Right atrium auricular region (tissue), 2 donors: ENCODE measurements at regions not wholly inside any gene's neighbourhood (a gene's known extent, or its start where the extent isn't known, plus 50 kb on each side); places are given as distances from the start of the nearest gene placed in this dataset.

Experiments
- DNase-seq: peaks from one replicate; pipeline ENCODE4 v3.0.0-alpha.2; 2019; ENCODE audit warnings: low spot score
- H3K27ac ChIP-seq, 2 donors: fragments of 200-600 bp; sonication (generic); 1 replicate in 1 of 2; 2 replicates in 1 of 2; pipeline ENCODE4 v1.5.1; 2016 to 2019
- H3K27me3 ChIP-seq, 2 donors: fragments of 200-600 bp; sonication (generic); one replicate each; pipeline versions ENCODE4 v1.5.1 to v1.6.0; 2017 to 2019
- H3K36me3 ChIP-seq: fragments of 200-600 bp; sonication (generic); one replicate; pipeline ENCODE4 v1.5.1; 2016
- H3K4me1 ChIP-seq, 2 donors: fragments of 200-600 bp; sonication (generic); one replicate each; pipeline versions ENCODE4 v1.5.1 to v1.6.0; 2017 to 2019
- H3K4me3 ChIP-seq, 2 donors: fragments of 200-600 bp; sonication (generic); 1 replicate in 1 of 2; 2 replicates in 1 of 2; pipeline ENCODE4 v1.5.1; 2017 to 2019; ENCODE audit warnings: mild to moderate bottlenecking in 1 of 2, moderate library complexity in 1 of 2
- H3K9me3 ChIP-seq, 2 donors: fragments of 200-600 bp; sonication (generic); one replicate each; pipeline ENCODE4 v1.5.1; 2019
- CTCF ChIP-seq, 2 donors: fragments of 200-600 bp; sonication (generic); IDR thresholded peaks; one replicate each; pipeline ENCODE4 v1.5.1; 2019; ENCODE audit warnings: antibody characterized with exemption in 2 of 2

DNA sequence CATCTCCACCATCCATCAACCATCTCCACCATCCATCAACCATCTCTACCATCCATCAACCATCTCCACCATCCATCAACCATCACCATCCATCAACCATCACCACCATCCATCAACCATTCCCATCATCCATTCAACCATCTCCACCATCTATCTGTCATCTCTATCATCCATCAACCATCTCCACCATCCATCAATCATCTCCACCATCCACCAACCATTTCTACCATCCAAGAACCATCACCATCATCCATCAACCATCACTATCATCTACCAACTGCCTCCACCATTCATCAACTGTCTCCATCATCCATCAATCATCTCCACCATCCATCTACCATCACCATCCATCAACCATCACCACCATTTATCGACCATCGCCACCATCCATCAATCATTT, 78.8 kb upstream of the CDH4 start:
- Histone ChIP-seq H3K4me1 (no peaks in the 10 kb centered on the region), H3K27ac (no peak overlapping the region), H3K36me3 (no peaks in the 10 kb centered on the region), H3K9me3 (no peaks in the 10 kb centered on the region), H3K27me3 (no peaks in the 10 kb centered on the region), H3K4me3 (no peak overlapping the region)
- no peak for DNase-seq
- TF ChIP-seq CTCF (IDR thresholded peaks at IDR 0.05): no peak

DNA sequence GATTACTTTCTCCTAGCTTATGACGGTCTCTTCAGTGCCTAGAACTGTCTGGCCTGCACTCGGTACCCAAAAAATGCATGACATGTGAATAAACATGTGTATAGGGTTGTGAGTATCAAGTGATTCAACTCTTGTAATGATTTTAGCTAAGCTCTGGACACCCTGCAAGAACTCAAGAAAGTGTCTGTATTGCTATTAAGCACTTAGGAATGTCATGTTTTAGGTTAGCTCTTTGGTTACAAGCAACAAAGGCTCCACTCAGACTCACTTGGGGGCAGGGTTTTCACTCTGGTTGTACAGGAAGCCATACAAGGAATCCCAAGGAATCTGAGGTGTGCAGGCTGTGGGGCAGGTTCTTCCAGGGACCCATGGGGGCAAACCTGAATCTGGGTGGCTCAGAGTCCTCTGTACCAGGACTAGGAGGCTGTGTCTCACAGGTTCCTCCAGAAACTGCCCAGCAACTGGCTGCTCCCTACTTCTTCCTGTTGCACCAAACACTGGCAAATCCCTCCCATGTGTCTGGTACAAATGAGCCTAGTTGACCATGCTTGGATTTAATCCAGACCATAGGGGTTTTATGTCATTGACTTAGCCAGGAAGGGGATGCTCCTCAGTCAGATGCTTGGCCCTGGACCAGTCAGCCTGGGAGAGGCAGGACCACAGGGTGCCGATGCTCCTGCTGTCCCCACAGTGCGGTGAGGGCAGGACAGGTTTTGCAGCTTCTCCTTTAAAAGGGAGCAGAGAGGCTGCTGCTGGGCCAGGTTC, 77.9 kb upstream of the CDH4 start:
- Histone ChIP-seq H3K27ac (no peak overlapping the region), H3K27me3 (no peaks in the 10 kb centered on the region), H3K9me3 (no peaks in the 10 kb centered on the region), H3K4me1 (no peaks in the 10 kb centered on the region), H3K36me3 (no peaks in the 10 kb centered on the region), H3K4me3 (no peak overlapping the region)
- no peak for DNase-seq
- no peak for TF ChIP-seq CTCF (IDR thresholded peaks at IDR 0.05)

DNA sequence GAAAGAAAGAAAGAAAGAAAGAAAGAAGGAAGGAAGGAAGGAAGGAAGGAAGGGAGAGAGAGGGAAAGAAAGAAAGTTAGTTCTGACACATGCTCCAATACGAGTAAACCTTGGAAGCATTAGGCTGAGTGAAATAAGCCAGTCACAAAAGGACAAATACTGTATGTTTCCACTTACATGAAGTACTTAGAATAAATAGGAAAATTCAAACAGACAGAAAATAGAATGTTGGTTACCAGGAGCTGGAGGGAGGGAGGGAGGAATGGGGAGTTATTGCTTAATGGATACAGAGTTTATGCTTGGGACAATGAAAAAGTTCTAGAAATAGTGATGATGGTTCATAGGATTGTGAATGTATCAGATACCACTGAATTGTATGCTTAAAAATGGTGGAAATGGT, 75.2 kb upstream of the CDH4 start:
- Histone ChIP-seq H3K36me3 (no peaks in the 10 kb centered on the region), H3K4me1 (no peaks in the 10 kb centered on the region), H3K4me3 (no peak overlapping the region), H3K27ac (no peak overlapping the region), H3K27me3 (no peaks in the 10 kb centered on the region), H3K9me3 (no peaks in the 10 kb centered on the region)
- no peak for TF ChIP-seq CTCF (IDR thresholded peaks at IDR 0.05)
- DNase-seq: no peak

- no peaks in the 10 kb centered on the region for H3K27me3 ChIP-seq
Measured at GRCh38 chr20:61178551-61179071, 73.5 kb upstream of the CDH4 start.

GRCh38 chr20:61184194-61184593, 67.9 kb upstream of the CDH4 start:
- Histone ChIP-seq H3K4me1 (no peaks in the 10 kb centered on the region), H3K9me3 (no peaks in the 10 kb centered on the region), H3K27me3 (no peaks in the 10 kb centered on the region), H3K4me3 (no peak overlapping the region), H3K27ac (no peak overlapping the region), H3K36me3 (no peaks in the 10 kb centered on the region)
- no peak for DNase-seq
- no peak for TF ChIP-seq CTCF (IDR thresholded peaks at IDR 0.05)

More at GRCh38 chr20:61178551-61179071, 73.5 kb upstream of the CDH4 start:
- no peaks in the 10 kb centered on the region for H3K4me1 ChIP-seq
- H3K4me3 ChIP-seq: no peak overlapping the region
- TF ChIP-seq CTCF (IDR thresholded peaks at IDR 0.05): no peak
- H3K36me3 ChIP-seq: no peaks in the 10 kb centered on the region
- H3K9me3 ChIP-seq: no peaks in the 10 kb centered on the region
- H3K27ac ChIP-seq: no peak overlapping the region
- DNase-seq: no peak

DNA sequence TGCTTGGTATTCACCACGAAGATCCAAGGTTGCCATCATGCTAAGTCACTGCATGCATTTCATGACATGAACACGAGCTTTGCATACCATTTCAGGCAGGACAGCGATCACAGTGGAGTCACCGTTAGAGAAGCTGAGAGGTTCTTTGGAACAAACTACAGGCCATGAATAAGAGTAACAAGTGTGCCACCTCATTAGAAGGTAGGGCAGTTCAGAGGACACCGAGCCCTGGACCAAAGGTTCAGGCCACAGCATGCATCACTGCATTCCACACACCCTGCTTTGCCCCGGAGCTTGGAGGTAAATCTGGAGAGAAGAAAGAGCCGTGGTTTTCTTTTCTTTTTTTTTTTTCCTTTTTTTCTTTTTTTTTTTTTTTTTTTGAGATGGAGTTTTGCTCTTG, 66.9 kb upstream of the CDH4 start:
- Histone ChIP-seq H3K9me3 (no peaks in the 10 kb centered on the region), H3K27me3 (no peaks in the 10 kb centered on the region)

More for the DNA sequence above, 66.9 kb upstream of the CDH4 start:
- no peaks in the 10 kb centered on the region for H3K36me3 ChIP-seq
- H3K4me3 ChIP-seq: no peak overlapping the region
- no peak for DNase-seq
- H3K4me1 ChIP-seq: no peaks in the 10 kb centered on the region
- no peak overlapping the region for H3K27ac ChIP-seq
- TF ChIP-seq CTCF (IDR thresholded peaks at IDR 0.05): no peak
